ENCODE measurements at regions not wholly inside any gene's neighbourhood (a gene's known extent, or its start where the extent isn't known, plus 50 kb on each side); places are given as distances from the start of the nearest gene placed in this dataset.

GRCh38 chr13:21979161-21979806 lies 308.4 kb downstream of the FGF9 start:
- ChIA-PET CTCF (no interaction called here), POLR2A (no interaction called here)
- BruUV-seq (replicated peaks) = no TSS peak
- ATAC-seq = no peak
- Histone ChIP-seq H3K36me3 (ENCODE audit: control insufficient read depth, insufficient read depth, low read length) (no peaks in the 10 kb centered on the region), H3K27me3 (ENCODE audit: control insufficient read depth, insufficient read depth, low read length) (no peaks in the 10 kb centered on the region), H3K27ac (ENCODE audit: low read length) (no peak overlapping the region), H3K4me3 (ENCODE audit: low read depth in 2 of 2, low read length in 2 of 2) (no peak overlapping the region), H3K9me3 (ENCODE audit: control insufficient read depth, insufficient read depth, low read depth, low read length) (no peaks in the 10 kb centered on the region), H3K4me1 (ENCODE audit: control insufficient read depth, insufficient read depth, low read length) (no peaks in the 10 kb centered on the region)
- no peak for TF ChIP-seq CTCF (IDR thresholded peaks at IDR 0.05)
- no peak for TF ChIP-seq TCF7L2 (IDR thresholded peaks at IDR 0.05; ENCODE audit: low read depth, low read length)
- TF ChIP-seq SIN3A (IDR thresholded peaks at IDR 0.05; ENCODE audit: borderline replicate concordance, insufficient read depth, low read depth, low read length) = no peak
- TF ChIP-seq REST (IDR thresholded peaks at IDR 0.05; ENCODE audit: insufficient read depth in 1 of 2, low read depth in 2 of 2, low read length in 1 of 2) = no peak
- no peak for TF ChIP-seq POLR2AphosphoS5 (IDR thresholded peaks at IDR 0.05; ENCODE audit: low read depth, low read length)
- DNase-seq (ENCODE audit: low read depth, low spot score) = no peak
- in situ Hi-C loops (cut with HindIII; ENCODE audit: low pct_unique_long_range_greater_than_20kb, low sequenced_read_pairs) = no loop called here
- intact Hi-C loops (cut with micrococcal nuclease; ENCODE audit: unreplicated experiment) = no loop called here

DNA sequence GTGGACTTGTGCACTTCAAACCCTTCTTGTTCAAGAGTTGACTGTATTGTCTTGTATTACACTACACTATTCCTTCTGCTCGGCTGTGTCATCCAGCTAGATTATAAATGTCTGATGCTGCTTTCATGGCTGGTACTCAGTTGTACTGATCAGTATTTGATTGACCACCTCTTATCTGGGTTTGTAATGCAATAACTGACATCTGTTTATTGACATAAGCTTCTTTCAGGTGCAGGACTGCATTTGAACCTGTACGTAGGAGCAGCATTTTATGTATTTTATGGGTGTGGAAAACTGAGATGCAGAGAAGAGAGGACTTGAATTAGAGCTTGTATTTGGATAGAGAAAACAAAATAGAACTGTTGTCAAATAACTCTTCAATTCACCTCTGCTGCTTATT lies 309.2 kb downstream of the FGF9 start:
- no peaks in the 10 kb centered on the region for H3K27me3 ChIP-seq (ENCODE audit: control insufficient read depth, insufficient read depth, low read length)
- ChIA-PET CTCF (no interaction called here), POLR2A (no interaction called here)

More for the DNA sequence above, 309.2 kb downstream of the FGF9 start:
- H3K4me1 ChIP-seq (ENCODE audit: control insufficient read depth, insufficient read depth, low read length) = no peaks in the 10 kb centered on the region
- in situ Hi-C loops (cut with HindIII; ENCODE audit: low pct_unique_long_range_greater_than_20kb, low sequenced_read_pairs) (no loop called here), intact Hi-C loops (cut with micrococcal nuclease; ENCODE audit: unreplicated experiment) (no loop called here)
- ATAC-seq (no peak), DNase-seq (ENCODE audit: low read depth, low spot score) (no peak)
- no peak overlapping the region for H3K27ac ChIP-seq (ENCODE audit: low read length)
- BruUV-seq (replicated peaks) = no TSS peak
- no peak overlapping the region for H3K4me3 ChIP-seq (ENCODE audit: low read depth in 2 of 2, low read length in 2 of 2)
- no peaks in the 10 kb centered on the region for H3K36me3 ChIP-seq (ENCODE audit: control insufficient read depth, insufficient read depth, low read length)
- H3K9me3 ChIP-seq (ENCODE audit: control insufficient read depth, insufficient read depth, low read depth, low read length) = no peaks in the 10 kb centered on the region
- TF ChIP-seq TCF7L2 (IDR thresholded peaks at IDR 0.05; ENCODE audit: low read depth, low read length) (no peak), POLR2AphosphoS5 (IDR thresholded peaks at IDR 0.05; ENCODE audit: low read depth, low read length) (no peak), SIN3A (IDR thresholded peaks at IDR 0.05; ENCODE audit: borderline replicate concordance, insufficient read depth, low read depth, low read length) (no peak), CTCF (IDR thresholded peaks at IDR 0.05) (no peak), REST (IDR thresholded peaks at IDR 0.05; ENCODE audit: insufficient read depth in 1 of 2, low read depth in 2 of 2, low read length in 1 of 2) (no peak)
